Renal cortex interstitium (tissue), 11 donors: ENCODE measurements at regions not wholly inside any gene's neighbourhood (a gene's known extent, or its start where the extent isn't known, plus 50 kb on each side); places are given as distances from the start of the nearest gene placed in this dataset.
"Not testable (repeated sequence)": the region's sequence is repeated elsewhere in the genome, so short reads cannot be mapped to it uniquely, and the experiment has no call there.

Source experiments
- DNase-seq, 11 donors: peaks; one replicate each; pipeline ENCODE4 v3.0.0-alpha.2; 2013; ENCODE audit warnings: low read depth in 9 of 11, low spot score in 4 of 11; ENCODE audit errors: extremely low read depth in 1 of 11

DNA sequence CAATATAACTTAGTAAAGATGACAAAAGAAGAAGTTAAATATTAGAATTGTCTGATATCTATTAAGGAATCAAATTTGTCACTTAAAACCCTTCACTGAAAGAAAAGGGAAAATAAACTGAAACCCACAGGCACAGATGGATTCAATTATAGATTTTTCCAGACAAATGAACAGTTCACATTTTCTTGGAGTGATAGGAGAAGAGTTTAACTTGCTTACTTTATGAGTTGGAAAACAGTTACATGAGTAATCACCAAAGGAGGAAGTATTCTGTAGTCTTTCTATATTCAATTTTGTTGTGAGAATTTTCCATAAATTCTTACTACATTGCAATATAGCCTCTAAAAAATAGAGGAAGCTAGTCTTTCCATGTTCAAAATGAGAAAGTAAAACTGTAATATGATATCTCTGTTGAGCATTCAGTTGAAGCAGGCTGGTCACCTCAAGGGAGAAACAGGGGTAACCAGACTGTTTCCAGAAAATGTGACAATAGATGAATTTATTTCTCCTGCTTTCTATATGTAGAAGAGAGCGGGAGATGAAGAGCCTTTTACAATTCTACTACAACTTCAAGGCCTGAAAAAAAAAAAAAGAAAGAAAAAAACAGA, 330.3 kb upstream of the EPHA5 start:
- no peak for DNase-seq

- DNase-seq, result no peak
Observed at GRCh38 chr4:65999518-65999871, 329.2 kb upstream of the EPHA5 start.

GRCh38 chr4:65998807-65999517, 328.7 kb upstream of the EPHA5 start:
- not testable (repeated sequence) for DNase-seq

DNA sequence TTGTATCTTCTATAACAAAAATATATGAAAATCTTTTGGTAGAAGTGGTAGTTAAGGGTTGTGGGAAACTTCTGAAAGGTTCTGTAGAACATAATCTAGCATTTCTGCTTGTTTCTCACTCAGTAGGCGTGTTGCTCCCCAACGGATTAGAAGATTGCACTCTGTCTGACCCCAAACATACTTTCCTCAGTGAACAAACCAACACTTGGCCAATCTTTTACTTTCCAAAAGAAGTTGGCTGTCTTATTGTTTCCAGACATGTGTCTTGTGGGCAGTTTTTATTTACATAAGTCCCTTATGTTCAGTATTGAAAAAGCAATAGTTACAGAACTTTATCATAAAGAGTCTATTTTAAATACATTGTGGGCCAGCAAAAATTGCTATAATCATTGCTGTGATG, 312.8 kb upstream of the EPHA5 start:
- DNase-seq, result no peak

- DNase-seq, result no peak
Observed at GRCh38 chr4:65976287-65976686, 306.0 kb upstream of the EPHA5 start.

DNA sequence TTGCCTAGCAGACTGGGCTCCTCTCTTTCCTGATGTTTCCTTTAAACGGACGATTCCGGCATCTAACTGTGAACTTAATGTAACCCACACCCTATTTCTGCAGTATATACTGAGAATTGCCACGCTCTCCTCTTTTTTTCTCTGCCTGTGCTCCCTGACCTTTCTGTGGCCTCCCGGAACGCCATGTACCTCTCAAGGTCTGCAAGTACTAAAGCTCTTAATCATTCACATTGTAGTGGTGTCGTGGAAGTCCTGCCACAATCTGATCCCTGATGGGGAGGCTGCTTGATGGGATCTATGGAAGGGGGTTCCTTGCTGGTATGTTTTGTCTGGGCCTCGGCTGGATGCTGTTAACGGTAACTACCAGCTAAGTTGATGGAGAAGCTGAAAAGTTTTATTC, 302.9 kb upstream of the EPHA5 start:
- no peak for DNase-seq

GRCh38 chr4:65971686-65972085, 301.4 kb upstream of the EPHA5 start:
- DNase-seq, result no peak

- peak in 4 of 11 donors; percentile 5 to 19 (median 8) for DNase-seq
Observed at GRCh38 chr4:65968831-65969558, 298.7 kb upstream of the EPHA5 start.

GRCh38 chr4:65960751-65961150, 290.5 kb upstream of the EPHA5 start:
- DNase-seq, result no peak

GRCh38 chr4:65954416-65954815, 284.1 kb upstream of the EPHA5 start:
- DNase-seq, result no peak

- no peak for DNase-seq
Observed at GRCh38 chr4:65951177-65951576, 280.9 kb upstream of the EPHA5 start.

- DNase-seq, result peak in 3 of 11 donors; percentile 2 to 7 (median 6)
Observed at GRCh38 chr4:65943076-65943475, 272.8 kb upstream of the EPHA5 start.

GRCh38 chr4:65924843-65925242, 254.6 kb upstream of the EPHA5 start:
- no peak for DNase-seq

DNA sequence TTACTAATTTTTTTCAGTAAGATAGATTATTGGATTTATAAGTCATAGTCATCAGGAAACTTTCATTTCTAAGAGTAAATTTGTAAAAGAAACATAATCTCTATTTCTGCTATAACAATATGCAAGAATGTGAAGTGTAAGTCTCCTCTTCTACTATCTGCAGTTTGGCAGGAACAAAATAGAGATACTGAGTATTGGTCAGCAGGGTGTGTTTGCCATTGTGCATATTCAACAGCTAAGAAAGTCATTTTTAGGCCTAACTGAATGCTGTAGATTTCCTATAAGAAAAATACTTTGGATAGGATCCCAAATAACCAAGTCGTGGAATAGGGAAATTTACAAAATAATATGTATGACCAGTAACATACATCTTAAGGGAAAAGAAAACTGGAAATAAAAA, 253.3 kb upstream of the EPHA5 start:
- no peak for DNase-seq

- no peak for DNase-seq
Observed at GRCh38 chr4:65921180-65921579, 250.9 kb upstream of the EPHA5 start.

DNA sequence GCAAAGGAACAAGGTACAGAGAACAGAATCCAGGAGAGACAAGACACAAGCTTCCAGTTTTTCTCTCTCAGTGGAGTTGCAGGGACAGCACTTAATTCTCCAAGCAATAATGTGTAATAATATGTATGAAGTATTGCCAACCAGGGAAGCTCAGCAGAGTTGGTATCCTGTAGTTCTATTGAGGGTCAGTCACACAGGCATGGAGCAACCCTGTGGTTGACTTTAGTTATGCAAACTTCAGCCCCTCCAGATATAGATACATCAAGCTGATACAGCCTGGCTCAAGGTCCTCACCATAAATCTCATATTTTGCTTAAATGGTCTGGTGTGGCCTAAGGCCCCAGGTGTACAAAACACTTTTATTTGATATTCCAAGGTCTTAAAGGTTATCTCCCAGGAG, 248.6 kb upstream of the EPHA5 start:
- DNase-seq, result no peak

DNA sequence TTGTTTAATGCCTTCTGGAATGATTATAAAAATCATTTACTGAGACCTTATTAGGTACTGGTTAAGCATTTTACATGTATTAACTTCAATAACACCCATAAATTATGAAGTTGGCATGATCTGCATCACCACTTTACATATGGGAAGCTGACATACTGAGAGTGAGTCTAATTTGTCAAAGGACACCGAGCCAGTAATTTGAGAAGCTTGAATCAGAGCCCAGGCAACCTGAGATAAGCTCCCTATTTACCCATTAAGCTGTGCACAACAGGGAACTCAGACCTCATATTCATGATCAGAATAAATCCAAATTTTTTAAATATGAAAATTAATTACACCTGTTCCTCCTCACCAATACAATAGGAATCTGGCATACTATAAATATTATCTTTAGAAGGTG, 247.9 kb upstream of the EPHA5 start:
- DNase-seq, result no peak

- DNase-seq, result no peak
Observed at GRCh38 chr4:65917486-65917885, 247.2 kb upstream of the EPHA5 start.

GRCh38 chr4:65911720-65912119, 241.4 kb upstream of the EPHA5 start:
- DNase-seq, result no peak

- DNase-seq, result no peak
Observed at GRCh38 chr4:65893957-65894755, 223.9 kb upstream of the EPHA5 start.
